K562 (cell line): ENCODE measurements at regions not wholly inside any gene's neighbourhood (a gene's known extent, or its start where the extent isn't known, plus 50 kb on each side); places are given as distances from the start of the nearest gene placed in this dataset.

Experiments
- ATAC-seq: fragments of 200-7000 bp; cut with Tn5 transposase; 3 replicates; pipeline ENCODE4 v1.9.1; 2020; ENCODE audit warnings: moderate library complexity
- BruUV-seq: library from RNA; stranded (reverse); fragments of 400-500 nt; replicated peaks from 2 replicates; lab custom pipeline; 2021; lab: Mats Ljungman, UMichigan
- CTCF ChIA-PET: fragments of 300-600 bp; formaldehyde crosslinking; extraction: SDS; loops from one replicate; lab custom pipeline; 2021; ENCODE audit warnings: low intra/inter-chr PET ratio; lab: Yijun Ruan, JAX
- POLR2A ChIA-PET: fragments of 300-600, 350-650 bp; sonication (Branson Sonifier 250); formaldehyde crosslinking; extraction: SDS; loops from one replicate; lab custom pipeline; 2021; ENCODE audit warnings: antibody characterized with exemption, inconsistent platforms; lab: Yijun Ruan, JAX
- DNase-seq, 4 experiments: peaks; one replicate each; pipeline versions ENCODE4 v3.0.0 to v3.0.0-alpha.2; 2011 to 2018; ENCODE audit warnings: low spot score in 3 of 4, mixed read lengths in 3 of 4; ENCODE audit errors: extremely low read depth in 1 of 4
- FAIRE-seq: peaks from 2 replicates; lab custom pipeline; 2011; peaks lifted over from hg19 to GRCh38; lab: Jason Lieb, UNC
- H2AFZ ChIP-seq: 2 replicates; pipeline ENCODE4 v1.6.0; 2011; ENCODE audit warnings: low read depth, low read length, control low read depth, inconsistent platforms
- H3K27ac ChIP-seq: fragments of 200-600 bp; 3 replicates; pipeline ENCODE4 v1.8.0; 2011; ENCODE audit warnings: low read depth, mild to moderate bottlenecking, control low read depth, inconsistent platforms, low read length, moderate library complexity, mixed read lengths; ENCODE audit errors: extremely low read depth
- H3K27me3 ChIP-seq, 2 experiments: fragments of 300-600 bp in 1 of 2; 2 replicates in 1 of 2; 3 replicates in 1 of 2; pipeline versions ENCODE4 v1.6.0 to v1.8.0; 2011; ENCODE audit warnings: inconsistent platforms in 2 of 2, low read length in 2 of 2, mild to moderate bottlenecking in 1 of 2, mixed read lengths in 1 of 2, moderate library complexity in 1 of 2; ENCODE audit not compliant: control insufficient read depth in 2 of 2, insufficient read depth in 2 of 2
- H3K36me3 ChIP-seq: fragments of 300-600 bp; 3 replicates; pipeline ENCODE4 v1.8.0; 2011; ENCODE audit warnings: mild to moderate bottlenecking, low read length, inconsistent platforms; ENCODE audit not compliant: control insufficient read depth, insufficient read depth
- H3K4me1 ChIP-seq, 2 experiments: fragments of 200-600 bp in 1 of 2; replicated peaks in 1 of 2; 2 replicates in 1 of 2; 3 replicates in 1 of 2; pipeline versions ENCODE4 v1.5.1 to v1.8.0; 2011; ENCODE audit warnings: inconsistent platforms in 2 of 2, low read length in 2 of 2, mild to moderate bottlenecking in 1 of 2, mixed read lengths in 1 of 2, moderate library complexity in 1 of 2; ENCODE audit not compliant: control insufficient read depth in 2 of 2, insufficient read depth in 2 of 2
- H3K4me2 ChIP-seq: 2 replicates; pipeline ENCODE4 v1.6.1; 2011; ENCODE audit warnings: low read length, control low read depth, inconsistent platforms, mixed read lengths; ENCODE audit not compliant: insufficient read depth
- H3K4me3 ChIP-seq: fragments of 200-600 bp; sonication (generic), shearing (Covaris generic); 2 replicates; pipeline ENCODE4 v1.5.1; 2016; ENCODE audit warnings: control low read depth, inconsistent platforms
- H3K79me2 ChIP-seq: fragments of 200-600 bp; 3 replicates; pipeline ENCODE4 v1.8.0; 2011; ENCODE audit warnings: low read length, inconsistent platforms; ENCODE audit not compliant: control insufficient read depth, insufficient read depth
- H3K9ac ChIP-seq, 2 experiments: 2 replicates each; pipeline versions ENCODE4 v1.6.0 to v1.6.1; 2011; ENCODE audit warnings: low read depth in 2 of 2, low read length in 2 of 2, control low read depth in 1 of 2, inconsistent platforms in 1 of 2, mild to moderate bottlenecking in 1 of 2, mixed read lengths in 1 of 2; ENCODE audit not compliant: insufficient read depth in 1 of 2
- H3K9me1 ChIP-seq: one replicate; pipeline ENCODE4 v1.6.0; 2011; ENCODE audit warnings: inconsistent platforms, mild to moderate bottlenecking, low read length, moderate library complexity; ENCODE audit not compliant: control insufficient read depth, insufficient read depth
- H3K9me3 ChIP-seq: replicated peaks from 2 replicates; pipeline ENCODE4 v1.5.1; 2011; ENCODE audit warnings: low read depth, low read length, inconsistent platforms; ENCODE audit not compliant: control insufficient read depth, insufficient read depth
- H4K20me1 ChIP-seq: replicated peaks from 2 replicates; pipeline ENCODE4 v1.6.1; 2011; ENCODE audit warnings: low read length, inconsistent platforms, mixed read lengths; ENCODE audit not compliant: control insufficient read depth, insufficient read depth
- ADNP ChIP-seq: fragments of 200-800 bp; sonication (Bioruptor generic); IDR thresholded peaks from 2 replicates; pipeline ENCODE4 v1.6.1; 2016; ENCODE audit warnings: missing genetic modification characterization, missing compliant biosample characterization
- ARID2 ChIP-seq: fragments of 450-650 bp; IDR thresholded peaks from 2 replicates; pipeline ENCODE4 v1.6.1; 2017; ENCODE audit warnings: antibody characterized with exemption, mild to moderate bottlenecking
- ASH1L ChIP-seq: fragments of 450-650 bp; IDR thresholded peaks from 2 replicates; pipeline ENCODE4 v1.6.1; 2018; ENCODE audit warnings: borderline replicate concordance, mild to moderate bottlenecking, low read depth; ENCODE audit not compliant: partially characterized antibody
- ATF7 ChIP-seq: fragments of 450-650 bp; IDR thresholded peaks from 2 replicates; pipeline ENCODE4 v1.7.1; 2014; ENCODE audit warnings: mild to moderate bottlenecking, moderate library complexity
- BDP1 ChIP-seq: IDR thresholded peaks from 3 replicates; pipeline ENCODE4 v1.6.1; 2011; ENCODE audit not compliant: insufficient read length, insufficient read depth
- BMI1 ChIP-seq: fragments of 150-350 bp; IDR thresholded peaks from 2 replicates; pipeline ENCODE4 v1.6.1; 2014; ENCODE audit warnings: low read length
- ILK ChIP-seq: fragments of 450-650 bp; IDR thresholded peaks from 2 replicates; pipeline ENCODE4 v1.6.1; 2016; ENCODE audit warnings: missing genetic modification characterization, low read depth, mild to moderate bottlenecking, missing compliant biosample characterization, moderate library complexity, borderline replicate concordance
- MED1 ChIP-seq: sonication (generic); formaldehyde crosslinking; IDR thresholded peaks from 2 replicates; pipeline ENCODE4 v1.8.1; 2023; ENCODE audit warnings: missing genetic modification reagents, borderline replicate concordance
- MIER1 ChIP-seq: fragments of 450-650 bp; IDR thresholded peaks from 2 replicates; pipeline ENCODE4 v1.6.1; 2016; ENCODE audit warnings: antibody characterized with exemption, mild to moderate bottlenecking, low read depth
- NFRKB ChIP-seq: fragments of 450-650 bp; IDR thresholded peaks from 2 replicates; pipeline ENCODE4 v1.6.1; 2016; ENCODE audit warnings: low read depth
- SAFB2 ChIP-seq: fragments of 200-400 bp; formaldehyde crosslinking; IDR thresholded peaks from 2 replicates; pipeline ENCODE4 v1.6.1; 2018; ENCODE audit warnings: borderline replicate concordance, low read length, low read depth, moderate library complexity; ENCODE audit not compliant: severe bottlenecking
- SNIP1 ChIP-seq: fragments of 450-650 bp; IDR thresholded peaks from 2 replicates; pipeline ENCODE4 v1.7.1; 2017; ENCODE audit warnings: low read depth, mild to moderate bottlenecking
- TAL1 ChIP-seq: fragments of 450-650 bp; IDR thresholded peaks from 2 replicates; pipeline ENCODE4 v1.6.1; 2016; ENCODE audit warnings: mild to moderate bottlenecking
- ZNF785 ChIP-seq: fragments of 250-450 bp; sonication (Bioruptor Pico); IDR thresholded peaks from 2 replicates; pipeline ENCODE4 v1.4.0; 2020; ENCODE audit warnings: mild to moderate bottlenecking
- WGBS: fragments of 100-300 bp; shearing (Covaris generic); methylation state at CpG from one replicate; pipeline ENCODE4 v1.1.6; 2016; ENCODE audit warnings: low coverage, mixed read lengths; ENCODE audit not compliant: insufficient coverage; ENCODE audit errors: missing lambda C conversion rate; 5-methylcytosine and 5-hydroxymethylcytosine counted together
- in situ Hi-C: fragments of 300-500 bp; cut with MboI; formaldehyde crosslinking; loops from 4 replicates; pipeline ENCODE4 v1.15.0; 2018; ENCODE audit warnings: inconsistent platforms, mixed read lengths
- intact Hi-C: fragments of 100-400 bp; cut with micrococcal nuclease; formaldehyde crosslinking; loops from 2 replicates; pipeline ENCODE4 v1.14.2; 2022
- TF ChIP-seq, protein P1 (sequence below): fragments of 450-650 bp; IDR thresholded peaks from 2 replicates; pipeline ENCODE4 v1.6.1; 2016; ENCODE audit warnings: borderline replicate concordance
- TF ChIP-seq, protein P2 (sequence below): fragments of 450-650 bp; conservative IDR thresholded peaks from 2 replicates; pipeline ENCODE4 v1.6.1; 2016; ENCODE audit warnings: missing genetic modification characterization, low read depth, mild to moderate bottlenecking, control low read depth, missing compliant biosample characterization
- TF ChIP-seq, protein P3 (sequence below): fragments of 450-650 bp; formaldehyde crosslinking; IDR thresholded peaks from 2 replicates; pipeline ENCODE4 v1.4.0; 2020; ENCODE audit warnings: mild to moderate bottlenecking, moderate library complexity
- TF ChIP-seq, protein P4 (sequence below): fragments of 450-650 bp; IDR thresholded peaks from 2 replicates; pipeline ENCODE4 v1.6.1; 2016; ENCODE audit warnings: low read depth, mild to moderate bottlenecking, moderate library complexity

DNA sequence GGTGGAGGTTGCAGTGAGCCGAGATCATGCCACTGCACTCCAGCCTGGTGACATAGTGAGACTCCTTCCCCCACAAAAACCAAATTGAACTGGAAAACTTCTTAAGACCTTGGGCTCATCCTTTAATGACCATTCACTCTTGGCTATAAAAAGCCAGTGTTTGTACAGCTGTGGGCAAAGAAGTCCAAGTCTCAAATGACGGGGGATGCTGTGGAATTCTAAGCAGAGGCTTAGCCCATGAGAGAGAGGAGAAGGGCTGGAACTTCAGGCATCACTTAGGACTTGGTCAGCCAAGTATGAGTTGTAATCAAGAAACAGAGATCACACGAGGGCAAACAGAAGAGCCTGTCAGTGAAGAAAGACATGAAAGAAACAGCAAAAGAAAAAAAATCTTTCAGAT lies 79.3 kb upstream of the POU3F3 start (continued):
- TF ChIP-seq TAL1 (no peak), ILK (tag) (no peak), SNIP1 (no peak), BMI1 (no peak)
- TF ChIP-seq, all 486 proteins: peak for 0

DNA sequence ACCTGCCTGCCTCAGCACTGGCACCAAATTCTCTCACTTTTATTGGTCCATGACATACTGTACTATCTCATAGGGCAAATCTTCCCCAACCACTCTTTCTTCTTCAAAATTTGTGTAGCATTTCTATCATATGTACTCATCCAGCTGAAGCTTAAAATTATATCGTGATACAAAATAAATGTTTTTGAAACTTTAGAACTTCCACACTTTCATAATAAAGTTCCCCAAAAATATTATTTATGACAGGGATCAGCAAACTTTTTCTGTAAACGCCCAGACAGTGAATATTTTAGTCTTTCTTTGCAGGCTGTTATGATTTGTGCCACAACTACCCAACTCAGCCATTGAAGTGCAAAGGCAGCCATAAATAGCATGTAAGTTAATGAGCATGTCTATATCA lies 76.2 kb upstream of the POU3F3 start:
- ChIA-PET CTCF (interaction anchor here (0.7 kb wide), 1 partner anchor 11 kb away, joined by 3 read pairs; no protein-coding TSS in a partner anchor), POLR2A (no interaction called here)
- intact Hi-C loops, result no loop called here
- in situ Hi-C loops, result no loop called here
- H3K36me3 ChIP-seq, result no peaks in the 10 kb centered on the region
- no peaks in the 10 kb centered on the region for H3K9me3 ChIP-seq
- H4K20me1 ChIP-seq, result no peaks in the 10 kb centered on the region
- H3K27me3 ChIP-seq, result no peaks in the 10 kb centered on the region
- no peak overlapping the region for H3K27ac ChIP-seq
- H3K9me1 ChIP-seq, result no peaks in the 10 kb centered on the region
- H2AFZ ChIP-seq, result no peak overlapping the region
- no TSS peak for BruUV-seq
- no peaks in the 10 kb centered on the region for H3K4me1 ChIP-seq
- DNase-seq, result no peak
- H3K4me2 ChIP-seq, result no peak overlapping the region
- FAIRE-seq, result no peak
- 0% methylated on average over 2 of the region's 2 CpGs for WGBS
- no peak for ATAC-seq
- H3K9ac ChIP-seq, result no peak overlapping the region
- H3K4me3 ChIP-seq, result no peak overlapping the region
- no peaks in the 10 kb centered on the region for H3K79me2 ChIP-seq
- TF ChIP-seq BDP1 (no peak), ZNF785 (CRISPR knock-in tag) (no peak), MED1 (CRISPR knock-in tag) (no peak), SAFB2 (no peak), ADNP (tag) (no peak), MIER1 (no peak), ARID2 (no peak), NFRKB (no peak), ASH1L (no peak), ATF7 (no peak)
- TF ChIP-seq, protein P1, sequence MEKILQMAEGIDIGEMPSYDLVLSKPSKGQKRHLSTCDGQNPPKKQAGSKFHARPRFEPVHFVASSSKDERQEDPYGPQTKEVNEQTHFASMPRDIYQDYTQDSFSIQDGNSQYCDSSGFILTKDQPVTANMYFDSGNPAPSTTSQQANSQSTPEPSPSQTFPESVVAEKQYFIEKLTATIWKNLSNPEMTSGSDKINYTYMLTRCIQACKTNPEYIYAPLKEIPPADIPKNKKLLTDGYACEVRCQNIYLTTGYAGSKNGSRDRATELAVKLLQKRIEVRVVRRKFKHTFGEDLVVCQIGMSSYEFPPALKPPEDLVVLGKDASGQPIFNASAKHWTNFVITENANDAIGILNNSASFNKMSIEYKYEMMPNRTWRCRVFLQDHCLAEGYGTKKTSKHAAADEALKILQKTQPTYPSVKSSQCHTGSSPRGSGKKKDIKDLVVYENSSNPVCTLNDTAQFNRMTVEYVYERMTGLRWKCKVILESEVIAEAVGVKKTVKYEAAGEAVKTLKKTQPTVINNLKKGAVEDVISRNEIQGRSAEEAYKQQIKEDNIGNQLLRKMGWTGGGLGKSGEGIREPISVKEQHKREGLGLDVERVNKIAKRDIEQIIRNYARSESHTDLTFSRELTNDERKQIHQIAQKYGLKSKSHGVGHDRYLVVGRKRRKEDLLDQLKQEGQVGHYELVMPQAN, result no peak
- TF ChIP-seq, protein P2, sequence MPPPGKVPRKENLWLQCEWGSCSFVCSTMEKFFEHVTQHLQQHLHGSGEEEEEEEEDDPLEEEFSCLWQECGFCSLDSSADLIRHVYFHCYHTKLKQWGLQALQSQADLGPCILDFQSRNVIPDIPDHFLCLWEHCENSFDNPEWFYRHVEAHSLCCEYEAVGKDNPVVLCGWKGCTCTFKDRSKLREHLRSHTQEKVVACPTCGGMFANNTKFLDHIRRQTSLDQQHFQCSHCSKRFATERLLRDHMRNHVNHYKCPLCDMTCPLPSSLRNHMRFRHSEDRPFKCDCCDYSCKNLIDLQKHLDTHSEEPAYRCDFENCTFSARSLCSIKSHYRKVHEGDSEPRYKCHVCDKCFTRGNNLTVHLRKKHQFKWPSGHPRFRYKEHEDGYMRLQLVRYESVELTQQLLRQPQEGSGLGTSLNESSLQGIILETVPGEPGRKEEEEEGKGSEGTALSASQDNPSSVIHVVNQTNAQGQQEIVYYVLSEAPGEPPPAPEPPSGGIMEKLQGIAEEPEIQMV (tag), result no peak
- TF ChIP-seq, protein P3, sequence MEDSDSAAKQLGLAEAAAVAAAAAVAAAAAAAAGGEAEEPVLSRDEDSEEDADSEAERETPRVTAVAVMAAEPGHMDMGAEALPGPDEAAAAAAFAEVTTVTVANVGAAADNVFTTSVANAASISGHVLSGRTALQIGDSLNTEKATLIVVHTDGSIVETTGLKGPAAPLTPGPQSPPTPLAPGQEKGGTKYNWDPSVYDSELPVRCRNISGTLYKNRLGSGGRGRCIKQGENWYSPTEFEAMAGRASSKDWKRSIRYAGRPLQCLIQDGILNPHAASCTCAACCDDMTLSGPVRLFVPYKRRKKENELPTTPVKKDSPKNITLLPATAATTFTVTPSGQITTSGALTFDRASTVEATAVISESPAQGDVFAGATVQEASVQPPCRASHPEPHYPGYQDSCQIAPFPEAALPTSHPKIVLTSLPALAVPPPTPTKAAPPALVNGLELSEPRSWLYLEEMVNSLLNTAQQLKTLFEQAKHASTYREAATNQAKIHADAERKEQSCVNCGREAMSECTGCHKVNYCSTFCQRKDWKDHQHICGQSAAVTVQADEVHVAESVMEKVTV (CRISPR knock-in tag), result no peak
- TF ChIP-seq, protein P4, sequence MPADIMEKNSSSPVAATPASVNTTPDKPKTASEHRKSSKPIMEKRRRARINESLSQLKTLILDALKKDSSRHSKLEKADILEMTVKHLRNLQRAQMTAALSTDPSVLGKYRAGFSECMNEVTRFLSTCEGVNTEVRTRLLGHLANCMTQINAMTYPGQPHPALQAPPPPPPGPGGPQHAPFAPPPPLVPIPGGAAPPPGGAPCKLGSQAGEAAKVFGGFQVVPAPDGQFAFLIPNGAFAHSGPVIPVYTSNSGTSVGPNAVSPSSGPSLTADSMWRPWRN, result no peak
